Heart left ventricle (tissue), 16 donors: ENCODE measurements at regions not wholly inside any gene's neighbourhood (a gene's known extent, or its start where the extent isn't known, plus 50 kb on each side); places are given as distances from the start of the nearest gene placed in this dataset.

ENCODE experiments used
- ATAC-seq, 4 donors: fragments of 200-7000 bp; cut with Tn5 transposase; one replicate each; pipeline ENCODE4 v1.9.1; 2020 to 2022; ENCODE audit warnings: moderate library complexity in 4 of 4, mild to moderate bottlenecking in 3 of 4, moderate number of reproducible peaks in 1 of 4
- DNase-seq, 5 donors: peaks; one replicate each; pipeline ENCODE4 v3.0.0-alpha.2; 2020
- H3K27ac ChIP-seq, 12 donors: fragments of 200-600 bp; sonication (generic) in 4 of 12; one replicate each; pipeline versions ENCODE4 v1.5.0 to v1.8.0; 2016 to 2022; ENCODE audit warnings: mild to moderate bottlenecking in 2 of 12
- H3K27me3 ChIP-seq, 9 donors: fragments of 200-600 bp; sonication (generic) in 2 of 9; one replicate each; pipeline versions ENCODE4 v1.5.1 to v1.8.0; 2016 to 2022; ENCODE audit warnings: mild to moderate bottlenecking in 3 of 9
- H3K36me3 ChIP-seq, 9 donors: fragments of 200-600 bp; sonication (generic) in 2 of 9; one replicate each; pipeline versions ENCODE4 v1.5.0 to v1.8.0; 2018 to 2022; ENCODE audit warnings: mild to moderate bottlenecking in 2 of 9
- H3K4me1 ChIP-seq, 12 donors: fragments of 200-600 bp; sonication (generic) in 4 of 12; one replicate each; pipeline versions ENCODE4 v1.5.0 to v1.8.0; 2016 to 2022; ENCODE audit warnings: mild to moderate bottlenecking in 3 of 12
- H3K4me3 ChIP-seq, 12 donors: fragments of 200-600 bp; sonication (generic) in 4 of 12; one replicate each; pipeline versions ENCODE4 v1.5.0 to v1.8.0; 2017 to 2022; ENCODE audit warnings: mild to moderate bottlenecking in 9 of 12, moderate library complexity in 4 of 12
- H3K9me3 ChIP-seq, 12 donors: fragments of 200-600 bp; sonication (generic) in 4 of 12; one replicate each; pipeline versions ENCODE4 v1.5.0 to v1.8.0; 2016 to 2022; ENCODE audit warnings: mild to moderate bottlenecking in 1 of 12
- POLR2A ChIP-seq, 2 donors: fragments of 450-650 bp; IDR thresholded peaks; one replicate each; pipeline ENCODE4 v1.6.1; 2017; ENCODE audit warnings: antibody characterized with exemption in 2 of 2, mild to moderate bottlenecking in 2 of 2, moderate library complexity in 2 of 2
- WGBS, 4 donors: extraction: QIAGEN DNeasy Blood & Tissue Kit in 2 of 4; methylation state at CpG; one replicate each; pipeline versions ENCODE4 v1.1.5 to v1.1.7; 2013 to 2018; 5-methylcytosine and 5-hydroxymethylcytosine counted together
- intact Hi-C, 10 donors: fragments of 100-400 bp; cut with DNase I; formaldehyde crosslinking; loops; one replicate each; pipeline versions ENCODE4 v1.11.1 to v1.14.2; 2022
- TF ChIP-seq, protein P1 (sequence below), 12 donors: fragments of 200-600 bp; sonication (generic) in 4 of 12; IDR thresholded peaks; one replicate each; pipeline versions ENCODE4 v1.5.0 to v1.8.0; 2018 to 2022; ENCODE audit warnings: antibody characterized with exemption in 12 of 12, mild to moderate bottlenecking in 5 of 12
- donor health status: ischemic (EF 13 %, LVEDD 7.1; RV severe dilation, severe dysfunction).
- donor health status: healthy with polysubstance abuse.
- donor health status: DM: no; HTN: yes; CAD: no.
- donor health status: DM: no; HTN: no; CAD: no.
- donor health status: ischemic (EF 25% LVEDD 6.9; RV normal size, moderate dysfunction).
- donor health status: ischemic (EF 25% LVEDD 5.7; RV mildly dilated, moderate dysfunction).
- donor health status: healthy.
- donor health status: DM: yes; HTN: yes; CAD: no.
- donor health status: ischemic (EF 35%, LVEDD 5.7; RV mildly dilated, moderate dysfunction).
- donor health status: nonischemic (EF 11% LVEDD 7.7; RV severe dilation, severe dysfunction).
- donor health status: DM: yes; HTN: yes; CAD: no.
- donor health status: PGD.
- donor health status: ischemic (EF 29% LVEDD 5.4; RV normal size, mild dysfunction).
- donor health status: nonischemic (EF 23%, LVEDD 6.1; RV moderate dilation, normal function).

- H3K4me1 ChIP-seq = no peaks in the 10 kb centered on the region
- TF ChIP-seq, protein P1, sequence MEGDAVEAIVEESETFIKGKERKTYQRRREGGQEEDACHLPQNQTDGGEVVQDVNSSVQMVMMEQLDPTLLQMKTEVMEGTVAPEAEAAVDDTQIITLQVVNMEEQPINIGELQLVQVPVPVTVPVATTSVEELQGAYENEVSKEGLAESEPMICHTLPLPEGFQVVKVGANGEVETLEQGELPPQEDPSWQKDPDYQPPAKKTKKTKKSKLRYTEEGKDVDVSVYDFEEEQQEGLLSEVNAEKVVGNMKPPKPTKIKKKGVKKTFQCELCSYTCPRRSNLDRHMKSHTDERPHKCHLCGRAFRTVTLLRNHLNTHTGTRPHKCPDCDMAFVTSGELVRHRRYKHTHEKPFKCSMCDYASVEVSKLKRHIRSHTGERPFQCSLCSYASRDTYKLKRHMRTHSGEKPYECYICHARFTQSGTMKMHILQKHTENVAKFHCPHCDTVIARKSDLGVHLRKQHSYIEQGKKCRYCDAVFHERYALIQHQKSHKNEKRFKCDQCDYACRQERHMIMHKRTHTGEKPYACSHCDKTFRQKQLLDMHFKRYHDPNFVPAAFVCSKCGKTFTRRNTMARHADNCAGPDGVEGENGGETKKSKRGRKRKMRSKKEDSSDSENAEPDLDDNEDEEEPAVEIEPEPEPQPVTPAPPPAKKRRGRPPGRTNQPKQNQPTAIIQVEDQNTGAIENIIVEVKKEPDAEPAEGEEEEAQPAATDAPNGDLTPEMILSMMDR (IDR thresholded peaks at IDR 0.05) = no peak
- no peak for TF ChIP-seq POLR2A (IDR thresholded peaks at IDR 0.05)
- peaks cover 0 to 26% (median 16%) of the 10 kb centered on the region in 12 donors for H3K9me3 ChIP-seq
- no peak overlapping the region for H3K27ac ChIP-seq
- H3K27me3 ChIP-seq = no peaks in the 10 kb centered on the region
- WGBS, 4 donors = 52 to 66% (median 65%) methylated on average over 2 of the region's 2 CpGs
- ATAC-seq = no peak
- DNase-seq = no peak
- H3K4me3 ChIP-seq = no peak overlapping the region
- H3K36me3 ChIP-seq = no peaks in the 10 kb centered on the region
- intact Hi-C loops = no loop called here
Observed at GRCh38 chr1:239483391-239483790, 97.0 kb downstream of the CHRM3 start.

DNA sequence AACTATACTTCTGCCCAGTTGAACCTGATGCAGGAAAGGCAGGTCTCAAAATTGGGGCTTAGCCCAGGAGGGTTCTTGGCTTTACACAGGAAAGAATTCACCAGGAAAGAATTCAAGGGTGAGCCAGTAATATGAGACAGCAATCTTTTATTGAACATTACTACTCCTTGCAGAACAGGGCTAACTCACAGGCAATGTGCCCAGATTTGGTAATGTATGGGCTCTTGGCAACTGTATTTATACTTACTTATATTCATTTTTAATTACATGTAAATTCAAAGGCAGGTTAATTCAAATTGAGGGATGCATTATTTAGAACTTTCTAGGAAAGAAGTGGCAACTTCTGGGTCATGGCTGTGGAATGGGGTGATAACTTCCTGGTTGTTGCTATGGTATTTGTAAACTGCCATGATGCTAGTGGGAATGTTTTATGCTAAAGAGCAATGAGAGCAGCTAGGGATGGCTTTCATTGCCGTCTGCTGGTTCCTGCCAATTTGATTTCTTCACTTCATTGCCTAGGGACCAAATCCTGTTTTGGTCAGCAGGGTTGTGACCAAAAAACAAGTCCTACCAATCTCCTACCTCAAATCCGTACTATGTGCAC lies 107.5 kb downstream of the CHRM3 start:
- Histone ChIP-seq H3K27ac (no peak overlapping the region), H3K4me3 (no peak overlapping the region), H3K27me3 (no peaks in the 10 kb centered on the region), H3K36me3 (no peaks in the 10 kb centered on the region), H3K9me3 (peaks cover 0 to 5% (median 0%) of the 10 kb centered on the region in 12 donors), H3K4me1 (no peaks in the 10 kb centered on the region)
- WGBS, 4 donors = 75 to 85% (median 78%) methylated on average over 2 of the region's 2 CpGs
- DNase-seq (no peak), ATAC-seq (no peak)
- TF ChIP-seq, protein P1 (IDR thresholded peaks at IDR 0.05) = no peak
- TF ChIP-seq POLR2A (IDR thresholded peaks at IDR 0.05) = no peak
- intact Hi-C loops = no loop called here

DNA sequence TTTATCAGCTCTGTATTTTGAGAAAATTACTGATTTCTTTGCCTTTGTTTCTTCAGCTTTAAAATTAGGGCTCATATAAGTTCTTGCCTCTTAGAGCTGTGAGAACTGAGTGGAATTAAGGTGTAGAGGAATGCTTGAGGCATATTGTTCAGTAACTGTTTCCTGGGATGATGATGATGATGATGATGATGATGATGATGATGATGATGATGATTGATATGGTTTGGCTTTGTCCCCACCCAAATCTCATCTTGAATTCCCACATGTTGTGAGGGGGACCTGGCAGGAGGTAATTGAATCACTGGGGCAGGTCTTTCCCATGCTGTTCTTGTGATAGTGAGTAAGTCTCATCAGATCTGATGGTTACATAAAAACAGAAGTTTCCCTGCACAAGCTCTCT lies 118.7 kb downstream of the CHRM3 start:
- DNase-seq (no peak), ATAC-seq (no peak)
- Histone ChIP-seq H3K4me3 (no peak overlapping the region), H3K27me3 (no peaks in the 10 kb centered on the region), H3K36me3 (no peaks in the 10 kb centered on the region), H3K9me3 (peaks cover 0 to 34% (median 14%) of the 10 kb centered on the region in 12 donors), H3K4me1 (no peaks in the 10 kb centered on the region), H3K27ac (no peak overlapping the region)
- intact Hi-C loops = no loop called here
- TF ChIP-seq POLR2A (IDR thresholded peaks at IDR 0.05) = no peak
- TF ChIP-seq, protein P1 (IDR thresholded peaks at IDR 0.05) = no peak

DNA sequence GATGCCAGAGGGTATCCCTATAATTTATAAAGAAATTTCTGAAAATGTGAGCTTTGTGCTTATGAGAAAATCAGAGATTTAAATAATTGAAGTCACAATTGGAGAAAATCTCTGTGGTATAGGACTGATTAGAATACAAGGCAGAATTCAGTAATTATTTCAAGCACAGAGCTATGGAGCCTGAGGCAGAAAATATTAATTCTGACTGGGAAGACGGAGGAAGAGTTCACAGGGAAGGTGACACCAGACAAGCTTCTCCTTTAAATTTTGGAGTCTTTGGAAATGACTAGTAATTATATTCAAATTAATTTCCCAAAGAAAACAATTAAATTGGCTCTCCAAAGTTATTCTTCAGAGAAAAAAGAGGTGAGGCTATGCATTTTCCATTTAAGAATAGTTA lies 121.5 kb downstream of the CHRM3 start:
- no peak for ATAC-seq
- no peak for DNase-seq
- no peaks in the 10 kb centered on the region for H3K4me1 ChIP-seq
- no peak overlapping the region for H3K27ac ChIP-seq
- H3K4me3 ChIP-seq = no peak overlapping the region
- no peaks in the 10 kb centered on the region for H3K36me3 ChIP-seq
- intact Hi-C loops = no loop called here
- no peak for TF ChIP-seq POLR2A (IDR thresholded peaks at IDR 0.05)
- TF ChIP-seq, protein P1 (IDR thresholded peaks at IDR 0.05) = no peak
- H3K9me3 ChIP-seq = peaks cover 0 to 34% (median 14%) of the 10 kb centered on the region in 12 donors
- H3K27me3 ChIP-seq = no peaks in the 10 kb centered on the region
- WGBS, 4 donors = 89 to 97% (median 92%) methylated on average over 1 of the region's 1 CpG
